Esophagus muscularis mucosa (tissue), 4 donors: ENCODE measurements at regions not wholly inside any gene's neighbourhood (a gene's known extent, or its start where the extent isn't known, plus 50 kb on each side); places are given as distances from the start of the nearest gene placed in this dataset.
A peak's percentile ranks its signal among the peaks of the same experiment; 100 is the strongest.

Experiments used
- DNase-seq: peaks from one replicate; pipeline ENCODE4 v3.0.0-alpha.2; 2017; ENCODE audit errors: extremely low spot score
- H3K27ac ChIP-seq, 4 donors: fragments of 200-600 bp; sonication (generic); replicated peaks in 1 of 4; 1 replicate in 3 of 4; 2 replicates in 1 of 4; pipeline ENCODE4 v1.5.1; 2016 to 2019; ENCODE audit warnings: mild to moderate bottlenecking in 1 of 4
- H3K27me3 ChIP-seq, 4 donors: fragments of 200-600 bp; sonication (generic); one replicate each; pipeline versions ENCODE4 v1.5.1 to v1.6.0; 2016 to 2019
- H3K36me3 ChIP-seq, 4 donors: fragments of 200-600 bp; sonication (generic); one replicate each; pipeline ENCODE4 v1.5.1; 2016 to 2019
- H3K4me1 ChIP-seq, 4 donors: fragments of 200-600 bp; sonication (generic); one replicate each; pipeline ENCODE4 v1.5.1; 2016 to 2019
- H3K4me3 ChIP-seq, 4 donors: fragments of 200-600 bp; sonication (generic); 1 replicate in 2 of 4; 2 replicates in 2 of 4; pipeline ENCODE4 v1.5.1; 2016 to 2019; ENCODE audit warnings: mild to moderate bottlenecking in 4 of 4, moderate library complexity in 1 of 4
- H3K9me3 ChIP-seq, 4 donors: fragments of 200-600 bp; sonication (generic); 1 replicate in 3 of 4; 2 replicates in 1 of 4; pipeline ENCODE4 v1.5.1; 2016 to 2019
- CTCF ChIP-seq, 3 experiments: fragments of 200-600 bp in 2 of 3; fragments of 450-650 bp in 1 of 3; sonication (generic) in 2 of 3; IDR thresholded peaks; one replicate each; pipeline ENCODE4 v1.5.1; 2017 to 2019; ENCODE audit warnings: antibody characterized with exemption in 3 of 3, mild to moderate bottlenecking in 2 of 3, moderate library complexity in 1 of 3
- EP300 ChIP-seq: sonication (generic); formaldehyde crosslinking; IDR thresholded peaks from one replicate; pipeline ENCODE4 v1.6.1; 2017; ENCODE audit warnings: antibody characterized with exemption
- POLR2A ChIP-seq: fragments of 450-650 bp; IDR thresholded peaks from one replicate; pipeline ENCODE4 v1.6.1; 2017; ENCODE audit warnings: antibody characterized with exemption, moderate library complexity, mild to moderate bottlenecking, low read depth
- POLR2AphosphoS5 ChIP-seq, 2 donors: sonication (generic); formaldehyde crosslinking; IDR thresholded peaks; one replicate each; pipeline ENCODE4 v1.6.1; 2017; ENCODE audit warnings: antibody characterized with exemption in 2 of 2
- WGBS: methylation state at CpG from one replicate; pipeline ENCODE4 v1.1.5; 2018; 5-methylcytosine and 5-hydroxymethylcytosine counted together
- intact Hi-C: fragments of 100-400 bp; cut with DNase I; formaldehyde crosslinking; loops from one replicate; pipeline ENCODE4 v1.15.1; 2023

- H3K4me3 ChIP-seq: no peak overlapping the region
- WGBS: 70% methylated on average over 3 of the region's 3 CpGs
- intact Hi-C loops: no loop called here
- no peaks in the 10 kb centered on the region for H3K36me3 ChIP-seq
- no peaks in the 10 kb centered on the region for H3K27me3 ChIP-seq
- H3K4me1 ChIP-seq: no peaks in the 10 kb centered on the region
- H3K9me3 ChIP-seq: no peaks in the 10 kb centered on the region
- H3K27ac ChIP-seq: no peak overlapping the region
- DNase-seq: no peak
- TF ChIP-seq POLR2A: no peak
These were observed 315.7 kb downstream of the INSC start for GRCh38 chr11:15430381-15430780.

- Histone ChIP-seq H3K27me3 (peaks cover 0 to 4% (median 0%) of the 10 kb centered on the region in 4 donors), H3K36me3 (no peaks in the 10 kb centered on the region), H3K4me1 (no peaks in the 10 kb centered on the region), H3K4me3 (no peak overlapping the region), H3K27ac (no peak overlapping the region), H3K9me3 (no peaks in the 10 kb centered on the region)
- intact Hi-C loops: no loop called here
- peak; percentile 45 for DNase-seq
- no peak for TF ChIP-seq POLR2AphosphoS5 (IDR thresholded peaks at IDR 0.05)
- no peak for TF ChIP-seq CTCF (IDR thresholded peaks at IDR 0.05)
- TF ChIP-seq EP300: no peak
- TF ChIP-seq POLR2A: no peak
- WGBS: 22% methylated on average over 3 of the region's 3 CpGs
These were observed 319.8 kb downstream of the INSC start for GRCh38 chr11:15434529-15434928.

- TF ChIP-seq POLR2A (no peak), EP300 (no peak), CTCF (IDR thresholded peaks at IDR 0.05) (no peak), POLR2AphosphoS5 (IDR thresholded peaks at IDR 0.05) (no peak)
- intact Hi-C loops: no loop called here
- 85% methylated on average over 4 of the region's 4 CpGs for WGBS
- Histone ChIP-seq H3K27me3 (no peaks in the 10 kb centered on the region), H3K4me3 (no peak overlapping the region), H3K9me3 (no peaks in the 10 kb centered on the region), H3K27ac (no peak overlapping the region), H3K4me1 (no peaks in the 10 kb centered on the region), H3K36me3 (no peaks in the 10 kb centered on the region)
- DNase-seq: no peak
These were observed 331.6 kb downstream of the INSC start for GRCh38 chr11:15446315-15446714.

- Histone ChIP-seq H3K4me3 (no peak overlapping the region), H3K4me1 (no peaks in the 10 kb centered on the region), H3K36me3 (no peaks in the 10 kb centered on the region), H3K27me3 (no peaks in the 10 kb centered on the region), H3K9me3 (no peaks in the 10 kb centered on the region), H3K27ac (no peak overlapping the region)
- no peak for DNase-seq
- 90% methylated on average over 3 of the region's 3 CpGs for WGBS
- TF ChIP-seq EP300 (no peak), POLR2A (no peak), POLR2AphosphoS5 (IDR thresholded peaks at IDR 0.05) (no peak), CTCF (IDR thresholded peaks at IDR 0.05) (no peak)
- intact Hi-C loops: no loop called here
These were observed 332.2 kb downstream of the INSC start for GRCh38 chr11:15446929-15447328.

- no peak for DNase-seq
- no peak overlapping the region for H3K4me3 ChIP-seq
- H3K36me3 ChIP-seq: no peaks in the 10 kb centered on the region
- H3K27ac ChIP-seq: no peak overlapping the region
- no peak for TF ChIP-seq EP300
- no peak for TF ChIP-seq POLR2A
- no peak for TF ChIP-seq POLR2AphosphoS5 (IDR thresholded peaks at IDR 0.05)
- TF ChIP-seq CTCF (IDR thresholded peaks at IDR 0.05): no peak
- intact Hi-C loops: no loop called here
- H3K4me1 ChIP-seq: no peaks in the 10 kb centered on the region
- no peaks in the 10 kb centered on the region for H3K9me3 ChIP-seq
- 91% methylated on average over 2 of the region's 2 CpGs for WGBS
- H3K27me3 ChIP-seq: no peaks in the 10 kb centered on the region
These were observed 337.0 kb downstream of the INSC start for GRCh38 chr11:15451713-15452112.
